Sigmoid colon (tissue), 6 donors: ENCODE measurements at regions not wholly inside any gene's neighbourhood (a gene's known extent, or its start where the extent isn't known, plus 50 kb on each side); places are given as distances from the start of the nearest gene placed in this dataset.

Experiments
- DNase-seq: peaks from one replicate; pipeline ENCODE4 v3.0.0-alpha.2; 2019
- H3K27ac ChIP-seq, 4 donors: fragments of 200-600 bp; sonication (generic); one replicate each; pipeline ENCODE4 v1.5.1; 2016 to 2019; ENCODE audit warnings: mild to moderate bottlenecking in 1 of 4
- H3K27me3 ChIP-seq, 3 donors: fragments of 200-600 bp; sonication (generic); one replicate each; pipeline ENCODE4 v1.5.1; 2019; ENCODE audit warnings: mild to moderate bottlenecking in 1 of 3
- H3K36me3 ChIP-seq, 4 donors: fragments of 200-600 bp; sonication (generic); one replicate each; pipeline ENCODE4 v1.5.1; 2016 to 2019
- H3K4me1 ChIP-seq, 4 donors: fragments of 200-600 bp; sonication (generic); one replicate each; pipeline ENCODE4 v1.5.1; 2017 to 2019
- H3K4me3 ChIP-seq, 4 donors: fragments of 200-600 bp; sonication (generic); one replicate each; pipeline ENCODE4 v1.5.1; 2017 to 2019; ENCODE audit warnings: mild to moderate bottlenecking in 2 of 4, moderate library complexity in 1 of 4
- H3K9me3 ChIP-seq, 4 donors: fragments of 200-600 bp in 3 of 4; sonication (generic) in 3 of 4; one replicate each; pipeline versions ENCODE4 v1.5.1 to v1.6.1; 2013 to 2019
- EP300 ChIP-seq, 4 donors: sonication (generic); formaldehyde crosslinking; IDR thresholded peaks; one replicate each; pipeline ENCODE4 v1.6.1; 2017; ENCODE audit warnings: antibody characterized with exemption in 4 of 4
- POLR2A ChIP-seq, 2 donors: fragments of 450-650 bp; IDR thresholded peaks; one replicate each; pipeline ENCODE4 v1.6.1; 2016; ENCODE audit warnings: antibody characterized with exemption in 2 of 2, mild to moderate bottlenecking in 2 of 2, moderate library complexity in 2 of 2
- POLR2AphosphoS5 ChIP-seq, 4 donors: sonication (generic); formaldehyde crosslinking; IDR thresholded peaks; one replicate each; pipeline ENCODE4 v1.6.1; 2017; ENCODE audit warnings: antibody characterized with exemption in 4 of 4
- WGBS, 2 donors: extraction: QIAGEN DNeasy Blood & Tissue Kit; methylation state at CpG; one replicate each; pipeline ENCODE4 v1.1.7; 2013; 5-methylcytosine and 5-hydroxymethylcytosine counted together
- intact Hi-C: fragments of 100-400 bp; cut with DNase I; formaldehyde crosslinking; loops from one replicate; pipeline ENCODE4 v1.15.1; 2023
- TF ChIP-seq, protein P1 (sequence below), 4 experiments: fragments of 450-650 bp in 3 of 4; fragments of 200-600 bp in 1 of 4; IDR thresholded peaks; one replicate each; pipeline ENCODE4 v1.5.1; 2016 to 2019; ENCODE audit warnings: antibody characterized with exemption in 4 of 4, mild to moderate bottlenecking in 3 of 4, moderate library complexity in 2 of 4
- donor health status: healthy with polysubstance abuse.
- donor health status: healthy.

DNA sequence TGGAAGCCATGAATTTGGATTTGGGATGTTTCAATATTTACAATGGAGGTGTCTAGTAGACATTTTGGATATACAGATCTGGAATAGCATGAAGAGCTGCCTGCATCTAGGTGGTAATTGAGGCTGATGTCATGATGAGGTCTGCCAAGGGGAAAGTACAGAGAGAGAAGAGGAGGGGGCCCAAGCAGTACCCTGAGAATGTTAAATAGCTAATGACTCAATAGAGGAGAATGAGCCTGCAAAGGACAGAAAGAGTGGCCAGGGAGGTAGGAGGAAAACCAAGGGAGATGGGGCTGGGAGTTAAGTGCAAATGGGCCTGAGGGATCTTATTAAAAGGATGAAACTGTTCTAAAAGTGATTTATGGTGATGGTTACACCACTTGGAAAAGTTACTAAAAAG is 182.2 kb upstream of the KIT start:
- Histone ChIP-seq H3K36me3 (no peaks in the 10 kb centered on the region), H3K27ac (no peak overlapping the region), H3K4me1 (no peaks in the 10 kb centered on the region), H3K4me3 (no peak overlapping the region), H3K9me3 (peaks cover 0 to 4% (median 2%) of the 10 kb centered on the region in 4 donors), H3K27me3 (no peaks in the 10 kb centered on the region)
- DNase-seq, result no peak
- intact Hi-C loops, result no loop called here
- no peak for TF ChIP-seq POLR2AphosphoS5 (IDR thresholded peaks at IDR 0.05)
- no peak for TF ChIP-seq EP300 (IDR thresholded peaks at IDR 0.05)
- TF ChIP-seq POLR2A (IDR thresholded peaks at IDR 0.05), result no peak
- TF ChIP-seq, protein P1, sequence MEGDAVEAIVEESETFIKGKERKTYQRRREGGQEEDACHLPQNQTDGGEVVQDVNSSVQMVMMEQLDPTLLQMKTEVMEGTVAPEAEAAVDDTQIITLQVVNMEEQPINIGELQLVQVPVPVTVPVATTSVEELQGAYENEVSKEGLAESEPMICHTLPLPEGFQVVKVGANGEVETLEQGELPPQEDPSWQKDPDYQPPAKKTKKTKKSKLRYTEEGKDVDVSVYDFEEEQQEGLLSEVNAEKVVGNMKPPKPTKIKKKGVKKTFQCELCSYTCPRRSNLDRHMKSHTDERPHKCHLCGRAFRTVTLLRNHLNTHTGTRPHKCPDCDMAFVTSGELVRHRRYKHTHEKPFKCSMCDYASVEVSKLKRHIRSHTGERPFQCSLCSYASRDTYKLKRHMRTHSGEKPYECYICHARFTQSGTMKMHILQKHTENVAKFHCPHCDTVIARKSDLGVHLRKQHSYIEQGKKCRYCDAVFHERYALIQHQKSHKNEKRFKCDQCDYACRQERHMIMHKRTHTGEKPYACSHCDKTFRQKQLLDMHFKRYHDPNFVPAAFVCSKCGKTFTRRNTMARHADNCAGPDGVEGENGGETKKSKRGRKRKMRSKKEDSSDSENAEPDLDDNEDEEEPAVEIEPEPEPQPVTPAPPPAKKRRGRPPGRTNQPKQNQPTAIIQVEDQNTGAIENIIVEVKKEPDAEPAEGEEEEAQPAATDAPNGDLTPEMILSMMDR (IDR thresholded peaks at IDR 0.05), result no peak

DNA sequence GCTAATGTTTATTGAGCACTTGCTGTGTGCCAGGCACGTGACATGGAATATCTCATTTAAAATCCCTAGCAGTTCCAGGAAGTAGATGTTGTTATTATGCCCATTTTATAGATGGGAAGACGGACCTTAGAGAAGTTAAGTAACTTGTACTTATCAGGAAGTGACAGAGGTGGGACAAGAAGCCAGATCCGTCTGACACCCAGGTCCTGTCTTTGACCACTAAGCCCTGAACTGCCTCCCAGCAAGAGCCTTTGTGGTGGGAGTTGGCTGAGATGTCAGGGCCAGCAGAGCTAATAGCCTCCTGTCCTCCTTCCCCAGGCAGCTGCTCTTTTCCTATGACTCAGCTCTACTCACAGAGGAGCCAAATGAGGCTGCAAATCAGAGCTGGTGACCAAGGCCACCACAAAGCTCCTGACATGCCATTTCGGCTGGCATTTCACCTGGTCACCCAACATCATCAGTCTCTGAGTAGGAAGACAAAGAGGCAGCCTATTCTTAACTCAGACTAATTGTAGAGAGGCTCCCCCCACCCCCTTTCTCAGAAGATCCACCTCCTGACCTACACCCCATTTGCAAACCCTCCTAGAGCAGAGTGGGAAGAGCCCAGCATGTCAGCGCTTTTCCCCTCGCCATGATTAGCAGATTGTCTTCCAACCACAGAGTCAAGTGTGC is 175.1 kb upstream of the KIT start:
- H3K4me3 ChIP-seq, result no peak overlapping the region
- intact Hi-C loops, result no loop called here
- TF ChIP-seq, protein P1 (IDR thresholded peaks at IDR 0.05), result no peak
- no peak for TF ChIP-seq POLR2A (IDR thresholded peaks at IDR 0.05)
- no peak for TF ChIP-seq POLR2AphosphoS5 (IDR thresholded peaks at IDR 0.05)
- TF ChIP-seq EP300 (IDR thresholded peaks at IDR 0.05), result no peak
- WGBS, 2 donors, result 79 to 87% methylated on average over 6 of the region's 6 CpGs
- no peak for DNase-seq
- no peaks in the 10 kb centered on the region for H3K27me3 ChIP-seq
- H3K4me1 ChIP-seq, result no peaks in the 10 kb centered on the region
- H3K36me3 ChIP-seq, result no peaks in the 10 kb centered on the region
- H3K9me3 ChIP-seq, result peaks cover 0 to 4% (median 2%) of the 10 kb centered on the region in 4 donors
- H3K27ac ChIP-seq, result no peak overlapping the region

DNA sequence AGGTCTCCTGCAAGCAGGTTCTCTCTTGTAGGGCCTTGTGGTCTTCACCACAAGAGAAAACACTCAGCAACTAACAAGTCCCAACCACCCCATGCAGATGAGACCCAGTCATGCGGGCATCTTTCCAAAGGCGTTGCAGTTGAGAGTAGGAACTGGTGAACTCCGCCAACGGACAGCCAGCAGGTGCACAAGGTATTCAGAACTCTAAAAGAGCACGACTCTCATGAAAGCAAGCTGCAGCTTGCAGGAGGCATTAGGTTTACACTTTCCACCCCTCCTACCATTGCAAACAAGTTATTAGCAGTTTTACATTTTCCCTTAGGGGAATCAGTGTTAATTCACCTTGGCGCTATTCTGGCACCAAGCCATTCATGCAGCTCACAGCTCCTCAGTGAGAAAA is 173.4 kb upstream of the KIT start:
- Histone ChIP-seq H3K27me3 (no peaks in the 10 kb centered on the region), H3K4me3 (no peak overlapping the region), H3K9me3 (peaks cover 0 to 3% (median under 1%) of the 10 kb centered on the region in 4 donors), H3K4me1 (no peaks in the 10 kb centered on the region), H3K36me3 (no peaks in the 10 kb centered on the region), H3K27ac (no peak overlapping the region)
- no peak for DNase-seq
- intact Hi-C loops, result no loop called here
- 86 to 92% methylated on average over 6 of the region's 6 CpGs for WGBS, 2 donors
- TF ChIP-seq POLR2AphosphoS5 (IDR thresholded peaks at IDR 0.05), result no peak
- no peak for TF ChIP-seq POLR2A (IDR thresholded peaks at IDR 0.05)
- TF ChIP-seq, protein P1 (IDR thresholded peaks at IDR 0.05), result no peak
- TF ChIP-seq EP300 (IDR thresholded peaks at IDR 0.05), result no peak

DNA sequence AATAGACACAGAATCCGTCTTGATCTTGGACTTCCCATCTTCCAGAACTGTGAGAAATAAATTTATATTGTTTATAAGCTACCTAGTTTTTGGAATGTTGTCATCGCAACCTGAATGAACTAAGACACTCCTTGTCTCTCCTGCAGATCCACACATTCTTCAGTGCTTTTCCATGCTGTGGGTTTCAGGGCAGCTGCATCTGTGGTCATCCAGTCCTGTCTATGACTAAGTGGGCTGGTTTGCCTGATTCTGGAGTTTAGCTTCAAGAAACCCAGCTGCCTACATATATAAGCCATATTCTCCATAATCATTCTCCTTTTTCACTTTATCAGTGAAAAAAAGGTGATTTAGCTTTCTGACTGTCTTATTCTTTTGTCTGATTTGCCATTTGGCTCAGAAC is 170.3 kb upstream of the KIT start:
- intact Hi-C loops, result no loop called here

More for the DNA sequence above, 170.3 kb upstream of the KIT start:
- Histone ChIP-seq H3K36me3 (no peaks in the 10 kb centered on the region), H3K27ac (no peak overlapping the region), H3K4me1 (no peaks in the 10 kb centered on the region), H3K4me3 (no peak overlapping the region), H3K9me3 (no peaks in the 10 kb centered on the region), H3K27me3 (no peaks in the 10 kb centered on the region)
- TF ChIP-seq EP300 (IDR thresholded peaks at IDR 0.05) (no peak), POLR2A (IDR thresholded peaks at IDR 0.05) (no peak), POLR2AphosphoS5 (IDR thresholded peaks at IDR 0.05) (no peak)
- TF ChIP-seq, protein P1 (IDR thresholded peaks at IDR 0.05), result no peak
- WGBS, 2 donors, result 94 to 97% methylated on average over 2 of the region's 2 CpGs
- DNase-seq, result no peak
